HFFc6 (cell line): ENCODE measurements at regions not wholly inside any gene's neighbourhood (a gene's known extent, or its start where the extent isn't known, plus 50 kb on each side); places are given as distances from the start of the nearest gene placed in this dataset.
"Not testable (repeated sequence)": the region's sequence is repeated elsewhere in the genome, so short reads cannot be mapped to it uniquely, and the experiment has no call there.

ENCODE experiments used
- DNase-seq: peaks from one replicate; pipeline ENCODE4 v3.0.0-alpha.2; 2018
- H3K27ac Mint-ChIP-seq: 2 replicates; pipeline ENCODE4 v1.8.0; 2020; ENCODE audit warnings: mild to moderate bottlenecking, mixed read lengths
- H3K27me3 Mint-ChIP-seq: 2 replicates; pipeline ENCODE4 v1.8.0; 2021; ENCODE audit warnings: mild to moderate bottlenecking, moderate library complexity, mixed read lengths; ENCODE audit not compliant: insufficient read depth
- H3K36me3 Mint-ChIP-seq: 2 replicates; pipeline ENCODE4 v1.8.0; 2021; ENCODE audit warnings: low read depth, mixed read lengths
- H3K4me1 Mint-ChIP-seq: 2 replicates; pipeline ENCODE4 v1.8.0; 2020; ENCODE audit warnings: low read depth, mixed read lengths
- H3K4me3 Mint-ChIP-seq: 2 replicates; pipeline ENCODE4 v1.8.0; 2020; ENCODE audit warnings: mild to moderate bottlenecking, moderate library complexity, mixed read lengths
- H3K9me3 Mint-ChIP-seq: 2 replicates; pipeline ENCODE4 v1.8.0; 2020; ENCODE audit warnings: mild to moderate bottlenecking, mixed read lengths
- TF ChIP-seq, protein P1 (sequence below): fragments of 200-600 bp; sonication (generic); IDR thresholded peaks from 2 replicates; pipeline ENCODE4 v1.5.0; 2021; ENCODE audit warnings: antibody characterized with exemption, mild to moderate bottlenecking

DNA sequence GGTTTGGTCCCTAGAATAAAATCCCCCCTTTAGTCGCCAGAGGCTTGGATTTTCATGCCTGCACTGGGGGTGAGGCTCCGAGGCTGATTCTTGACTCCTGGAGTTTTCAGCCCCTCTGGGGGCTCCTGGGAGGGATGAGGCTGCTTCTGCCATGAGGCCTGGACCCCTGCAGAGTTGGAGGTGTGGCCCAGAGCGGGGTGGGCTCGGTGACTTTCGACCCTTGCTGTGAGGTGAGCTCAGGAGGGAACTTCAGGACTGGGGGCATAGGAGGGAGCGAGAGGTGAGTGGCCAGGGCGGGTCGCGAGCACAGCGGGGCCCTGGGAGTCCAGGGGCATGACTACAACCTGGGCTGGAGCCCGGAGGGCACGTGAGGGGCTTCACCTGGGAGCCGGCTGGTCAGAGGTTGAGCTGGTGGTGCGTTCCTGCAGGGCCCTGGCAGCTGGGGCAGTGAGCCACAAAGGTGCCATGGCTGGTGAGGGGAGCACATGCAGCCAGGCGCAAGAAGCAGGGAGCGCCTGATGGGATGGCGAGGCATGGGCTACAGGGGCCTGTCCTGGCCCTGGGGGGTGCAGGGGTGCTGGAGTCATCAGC lies 168.2 kb downstream of the KIF26A start:
- no peak for DNase-seq
- Mint-ChIP-seq H3K4me1 (no peaks in the 10 kb centered on the region), H3K27ac (no peak overlapping the region), H3K36me3 (peaks cover 15% of the 10 kb centered on the region), H3K9me3 (peaks cover 60% of the 10 kb centered on the region), H3K4me3 (no peak overlapping the region), H3K27me3 (peaks cover 8% of the 10 kb centered on the region; the same call in 1 of the 2 replicates)
- TF ChIP-seq, protein P1, sequence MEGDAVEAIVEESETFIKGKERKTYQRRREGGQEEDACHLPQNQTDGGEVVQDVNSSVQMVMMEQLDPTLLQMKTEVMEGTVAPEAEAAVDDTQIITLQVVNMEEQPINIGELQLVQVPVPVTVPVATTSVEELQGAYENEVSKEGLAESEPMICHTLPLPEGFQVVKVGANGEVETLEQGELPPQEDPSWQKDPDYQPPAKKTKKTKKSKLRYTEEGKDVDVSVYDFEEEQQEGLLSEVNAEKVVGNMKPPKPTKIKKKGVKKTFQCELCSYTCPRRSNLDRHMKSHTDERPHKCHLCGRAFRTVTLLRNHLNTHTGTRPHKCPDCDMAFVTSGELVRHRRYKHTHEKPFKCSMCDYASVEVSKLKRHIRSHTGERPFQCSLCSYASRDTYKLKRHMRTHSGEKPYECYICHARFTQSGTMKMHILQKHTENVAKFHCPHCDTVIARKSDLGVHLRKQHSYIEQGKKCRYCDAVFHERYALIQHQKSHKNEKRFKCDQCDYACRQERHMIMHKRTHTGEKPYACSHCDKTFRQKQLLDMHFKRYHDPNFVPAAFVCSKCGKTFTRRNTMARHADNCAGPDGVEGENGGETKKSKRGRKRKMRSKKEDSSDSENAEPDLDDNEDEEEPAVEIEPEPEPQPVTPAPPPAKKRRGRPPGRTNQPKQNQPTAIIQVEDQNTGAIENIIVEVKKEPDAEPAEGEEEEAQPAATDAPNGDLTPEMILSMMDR, result no peak

DNA sequence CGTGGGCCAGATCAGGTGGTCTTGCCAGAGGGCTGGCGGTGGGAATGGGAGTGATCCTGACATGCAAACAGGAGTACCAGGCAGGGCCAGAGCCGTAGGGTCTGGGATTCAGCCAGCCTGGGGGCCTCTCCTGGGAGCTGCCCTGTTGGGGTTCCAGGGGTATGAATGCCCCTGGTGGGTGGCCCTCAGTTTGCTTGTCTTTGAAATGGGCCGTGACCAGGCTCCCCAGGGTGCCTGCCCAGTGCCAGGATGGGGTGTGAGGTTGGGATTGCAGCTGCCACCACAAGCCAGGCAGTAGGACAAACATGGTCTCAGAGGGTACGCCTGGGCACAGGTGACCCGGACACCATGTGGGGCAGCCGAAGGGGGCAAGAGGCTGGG lies 168.8 kb downstream of the KIF26A start:
- H3K4me3 Mint-ChIP-seq, result no peak overlapping the region
- H3K27ac Mint-ChIP-seq, result no peak overlapping the region
- H3K27me3 Mint-ChIP-seq, result peaks cover 8% of the 10 kb centered on the region; the same call in 1 of the 2 replicates
- DNase-seq, result no peak
- H3K36me3 Mint-ChIP-seq, result peaks cover 14% of the 10 kb centered on the region
- no peaks in the 10 kb centered on the region for H3K4me1 Mint-ChIP-seq
- H3K9me3 Mint-ChIP-seq, result peaks cover 54% of the 10 kb centered on the region
- TF ChIP-seq, protein P1, result no peak

DNA sequence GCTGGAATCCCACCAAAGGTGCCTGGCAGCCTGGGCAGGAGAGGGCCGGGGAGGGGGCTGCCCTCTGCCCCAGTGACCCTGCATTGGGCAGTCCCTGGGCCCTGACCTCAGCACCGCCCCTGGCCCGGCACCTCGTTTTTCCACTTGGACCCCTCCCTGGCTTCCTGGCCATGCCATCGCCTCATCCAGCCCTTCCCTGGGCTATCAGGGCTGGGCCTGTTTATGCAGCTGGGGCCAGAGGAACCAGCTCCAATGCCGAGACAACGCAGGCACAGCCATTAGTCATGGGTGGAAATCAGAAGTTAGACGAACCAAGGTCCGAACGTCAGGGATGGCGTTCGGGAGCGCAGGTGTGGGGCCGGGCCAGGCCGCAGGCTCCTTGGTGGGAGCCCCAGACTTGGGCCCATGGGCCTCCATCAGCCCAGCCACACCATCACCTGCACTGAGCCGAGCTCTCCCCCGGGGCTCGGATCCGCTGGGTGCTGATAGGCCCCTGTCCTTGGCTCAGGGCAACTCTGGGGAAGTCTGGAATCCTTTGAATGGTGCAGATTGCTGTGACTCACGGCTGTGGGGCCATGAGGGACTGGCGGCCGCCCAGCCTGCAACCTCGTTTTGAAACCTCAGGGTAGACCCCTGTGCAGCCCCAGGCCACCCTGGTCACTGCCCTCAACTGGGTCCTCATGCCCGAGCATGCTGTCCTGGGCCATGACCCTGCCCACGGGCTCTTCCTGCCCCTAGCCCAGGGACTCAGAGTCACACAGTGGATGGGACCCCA lies 169.4 kb downstream of the KIF26A start:
- Mint-ChIP-seq H3K4me1 (no peaks in the 10 kb centered on the region), H3K27me3 (peaks cover 8% of the 10 kb centered on the region; the same call in 1 of the 2 replicates), H3K36me3 (peaks cover 14% of the 10 kb centered on the region), H3K4me3 (no peak overlapping the region), H3K27ac (no peak overlapping the region), H3K9me3 (peaks cover 50% of the 10 kb centered on the region)
- no peak for DNase-seq
- TF ChIP-seq, protein P1, result no peak

DNA sequence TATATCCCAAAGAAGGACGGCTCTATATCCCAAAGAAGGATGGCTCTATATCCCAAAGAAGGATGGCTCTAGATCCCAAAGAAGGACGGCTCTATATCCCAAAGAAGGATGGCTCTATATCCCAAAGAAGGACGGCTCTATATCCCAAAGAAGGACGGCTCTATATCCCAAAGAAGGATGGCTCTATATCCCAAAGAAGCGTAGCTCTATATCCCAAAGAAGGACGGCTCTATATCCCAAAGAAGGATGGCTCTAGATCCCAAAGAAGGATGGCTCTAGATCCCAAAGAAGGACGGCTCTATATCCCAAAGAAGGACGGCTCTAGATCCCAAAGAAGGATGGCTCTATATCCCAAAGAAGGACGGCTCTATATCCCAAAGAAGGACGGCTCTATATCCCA lies 170.1 kb downstream of the KIF26A start:
- Mint-ChIP-seq H3K9me3 (peaks cover 52% of the 10 kb centered on the region), H3K36me3 (peaks cover 14% of the 10 kb centered on the region)
- not testable (repeated sequence) for DNase-seq, H3K4me1 Mint-ChIP-seq, H3K27me3 Mint-ChIP-seq, H3K27ac Mint-ChIP-seq, H3K4me3 Mint-ChIP-seq

DNA sequence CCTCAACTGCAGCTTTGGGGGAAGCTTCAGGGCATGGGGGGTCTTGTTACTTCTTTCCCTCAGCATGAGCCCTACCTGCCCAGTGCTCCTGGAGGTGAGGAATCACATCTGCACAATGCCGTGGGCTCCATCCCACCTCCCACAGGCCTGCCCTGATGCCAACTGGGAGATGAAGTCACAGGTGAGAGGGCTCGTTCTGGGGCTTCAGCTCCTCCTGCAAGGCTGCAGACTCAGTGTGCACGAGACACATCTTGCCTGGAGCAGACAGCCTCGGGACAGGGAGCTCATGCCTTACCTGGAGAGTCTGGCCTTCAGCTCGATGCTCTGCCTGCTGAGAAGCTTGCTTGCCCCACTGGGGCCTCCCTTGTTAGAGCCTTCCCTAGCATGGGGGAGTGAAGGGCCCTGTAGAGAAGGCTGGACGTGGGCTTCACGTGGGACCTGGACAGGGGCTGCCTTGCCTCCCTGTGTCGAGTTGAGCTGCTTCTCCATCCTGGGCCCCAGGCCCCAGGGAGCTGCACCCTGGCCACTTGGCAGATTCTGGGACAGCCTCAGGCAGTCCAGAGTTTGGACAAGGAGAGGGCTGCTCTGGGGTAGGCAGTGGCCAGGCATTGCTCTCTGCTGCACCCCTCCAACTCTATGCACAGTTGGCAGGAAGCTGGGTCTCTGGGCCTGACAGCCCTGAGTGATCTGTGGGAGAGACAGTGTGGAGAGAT lies 171.4 kb downstream of the KIF26A start:
- no peak overlapping the region for H3K27ac Mint-ChIP-seq
- TF ChIP-seq, protein P1, result no peak

DNA sequence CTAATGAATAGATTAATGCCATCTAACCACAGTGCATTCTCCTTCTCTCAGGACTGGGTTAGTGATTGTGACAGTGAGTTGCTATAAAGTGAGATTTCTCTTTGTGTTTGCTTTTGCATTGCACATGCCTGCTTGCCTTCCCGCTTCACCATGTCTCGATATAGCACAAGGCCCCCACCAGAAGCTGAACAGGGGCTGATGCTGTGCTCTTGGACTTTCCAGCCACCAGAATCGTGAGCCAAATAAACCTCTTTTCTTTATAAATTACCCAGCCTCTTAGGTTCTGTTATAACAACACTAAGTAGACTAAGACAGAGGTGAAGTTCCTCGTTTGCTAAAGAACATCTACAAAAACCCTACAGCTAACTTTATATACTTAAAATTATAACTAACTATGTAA lies 173.0 kb downstream of the KIF26A start:
- Mint-ChIP-seq H3K27ac (no peak overlapping the region), H3K9me3 (peaks cover 44% of the 10 kb centered on the region)

More for the DNA sequence above, 171.4 kb downstream of the KIF26A start:
- Mint-ChIP-seq H3K27me3 (peaks cover under 1% of the 10 kb centered on the region; the same call in 1 of the 2 replicates), H3K9me3 (peaks cover 46% of the 10 kb centered on the region), H3K4me3 (no peak overlapping the region), H3K4me1 (no peaks in the 10 kb centered on the region), H3K36me3 (peaks cover 6% of the 10 kb centered on the region)
- no peak for DNase-seq

More for the DNA sequence above, 173.0 kb downstream of the KIF26A start:
- no peak for DNase-seq
- H3K27me3 Mint-ChIP-seq, result no peaks in the 10 kb centered on the region; the same call in 1 of the 2 replicates
- no peaks in the 10 kb centered on the region for H3K4me1 Mint-ChIP-seq
- H3K4me3 Mint-ChIP-seq, result no peak overlapping the region
- TF ChIP-seq, protein P1, result no peak
- no peaks in the 10 kb centered on the region for H3K36me3 Mint-ChIP-seq
